Stimulated activated CD8-positive, alpha-beta memory T cell treated with anti-CD3 and anti-CD28 coated beads, Interleukin-15, amount 100 ng/mL, for 1 hour (primary cell): ENCODE measurements at regions not wholly inside any gene's neighbourhood (a gene's known extent, or its start where the extent isn't known, plus 50 kb on each side); places are given as distances from the start of the nearest gene placed in this dataset.

ENCODE experiments used
- DNase-seq: peaks from one replicate; pipeline ENCODE4 v3.0.0-alpha.2; 2020; ENCODE audit warnings: low read depth

DNA sequence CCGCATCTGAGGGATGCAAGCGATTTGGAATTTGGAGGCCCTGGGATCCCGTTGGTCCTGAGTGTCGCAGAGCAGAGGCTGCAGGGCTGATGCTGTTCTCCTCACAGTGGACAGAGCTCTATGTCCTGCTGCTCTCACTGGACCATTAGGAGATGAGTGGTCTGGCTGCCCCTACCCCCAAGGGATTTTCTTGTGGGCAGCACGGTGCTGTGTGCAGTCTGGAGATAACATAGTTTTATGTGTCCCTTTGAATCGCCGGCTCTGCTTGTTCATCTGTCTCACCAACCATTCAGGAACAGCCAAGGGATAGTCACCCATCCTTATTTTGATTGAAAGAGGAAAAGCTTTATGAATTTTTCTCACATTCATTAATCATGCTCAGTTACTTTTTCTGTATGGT is 49.9 kb downstream of the CHRM3 start:
- no peak for DNase-seq

DNA sequence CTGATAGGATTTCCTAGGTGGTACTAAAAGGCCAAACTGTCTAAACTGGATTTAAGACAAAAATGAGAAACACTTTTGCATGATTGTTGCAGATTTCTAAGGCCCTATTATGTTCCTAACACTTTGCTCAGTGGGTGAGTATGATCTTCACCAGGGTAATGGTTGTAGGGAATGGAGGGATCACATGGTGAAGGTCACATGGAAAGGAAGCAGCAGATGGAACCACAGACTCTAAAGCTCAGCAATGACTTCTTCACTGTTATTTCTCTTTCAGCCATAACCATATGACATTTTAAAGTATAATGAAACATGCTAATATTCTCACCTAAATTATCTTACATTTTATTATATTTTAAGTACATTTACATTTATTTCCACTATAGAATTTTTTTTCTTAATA is 51.5 kb downstream of the CHRM3 start:
- no peak for DNase-seq

DNA sequence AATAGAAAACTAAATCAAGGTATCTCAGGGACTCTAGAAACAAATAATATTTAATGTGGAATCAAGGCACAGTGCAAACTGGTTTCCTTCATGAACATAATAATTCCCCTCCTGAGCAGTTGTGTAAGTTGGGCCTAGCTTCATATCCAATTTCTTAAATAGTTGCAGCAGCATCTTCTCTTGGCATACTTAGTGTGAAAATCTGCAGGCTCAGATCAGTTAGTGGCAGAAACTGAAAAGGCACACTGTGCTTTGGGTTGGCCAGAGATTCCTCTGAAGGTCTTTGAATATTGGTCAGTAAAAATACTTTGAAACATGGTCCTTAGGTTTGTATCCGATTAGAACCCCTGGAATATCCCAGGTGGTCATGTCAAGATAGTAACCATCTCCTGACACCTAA is 52.5 kb downstream of the CHRM3 start:
- DNase-seq: no peak

DNA sequence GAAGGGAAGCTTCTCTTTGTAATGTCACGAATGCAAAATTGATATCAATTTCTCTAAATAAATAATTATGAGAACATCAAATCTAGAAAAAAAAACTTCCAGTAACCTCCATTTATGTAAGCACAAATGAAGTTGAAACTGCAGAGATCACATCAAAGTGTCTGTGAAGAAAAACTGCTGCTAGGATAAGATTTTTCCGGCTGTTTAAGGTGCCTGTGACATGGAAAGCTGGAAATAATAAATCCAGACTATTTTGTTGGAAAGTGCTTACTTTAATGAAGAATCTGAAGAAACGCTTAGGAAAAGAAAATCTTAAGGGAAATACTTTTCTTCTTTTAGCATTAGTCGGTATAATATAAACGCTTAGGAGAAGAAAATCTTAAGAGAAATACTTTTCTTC is 57.0 kb downstream of the CHRM3 start:
- DNase-seq: no peak

DNA sequence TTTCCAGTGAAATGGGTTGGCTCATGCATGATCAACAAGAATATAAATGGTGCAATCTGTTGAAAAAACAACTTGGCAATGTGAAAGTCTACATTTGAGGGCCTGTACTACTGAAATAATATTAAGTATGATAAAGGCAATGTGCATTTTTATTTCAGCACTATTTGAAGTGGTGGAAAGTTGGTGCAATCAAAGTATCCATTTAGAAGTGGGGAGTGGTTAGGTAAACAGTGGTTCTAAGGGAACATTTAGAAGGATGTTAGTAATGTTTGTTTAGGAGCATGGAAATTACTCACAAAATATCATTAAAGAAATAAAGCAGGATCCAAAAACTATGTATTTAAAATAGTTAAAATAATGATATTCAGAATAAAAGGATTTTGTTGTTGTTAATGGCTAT is 60.2 kb downstream of the CHRM3 start:
- DNase-seq: no peak

DNA sequence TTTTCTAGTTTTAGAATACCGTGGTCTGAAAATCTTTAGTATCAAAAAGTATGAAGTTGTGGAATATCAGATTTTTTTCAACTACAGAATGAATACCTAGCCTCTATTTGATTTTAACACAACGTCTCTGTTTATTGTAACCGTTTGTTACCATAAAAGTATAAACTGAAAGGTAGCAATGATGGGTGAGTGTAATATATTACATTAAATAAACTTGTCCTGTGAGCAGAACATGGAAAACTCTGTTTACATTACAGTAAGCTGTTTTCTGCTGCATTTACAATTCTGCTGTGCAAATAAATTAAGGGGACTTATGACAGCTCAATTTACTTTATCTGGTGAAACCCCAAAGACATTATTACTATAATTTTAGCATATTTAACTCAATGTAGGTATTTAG is 62.5 kb downstream of the CHRM3 start:
- DNase-seq: no peak

DNA sequence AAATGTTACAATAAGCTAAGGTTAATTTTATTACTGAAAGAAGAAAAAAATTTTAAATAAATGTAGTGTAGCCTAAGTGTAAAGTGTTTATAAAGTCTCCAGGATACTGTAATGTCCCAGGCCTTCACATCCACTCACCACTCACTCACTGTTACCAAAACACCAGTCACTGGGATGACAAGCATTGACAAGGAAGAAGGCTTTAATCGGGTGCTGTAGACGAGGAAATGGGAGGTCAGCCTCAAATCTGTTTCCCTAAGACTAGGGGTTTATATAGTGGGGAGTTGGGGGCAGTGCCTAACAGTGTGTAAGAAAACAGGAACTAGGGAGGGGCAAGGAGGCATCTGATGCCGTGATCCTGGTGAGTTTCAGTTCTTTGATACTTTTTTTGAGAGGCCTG is 69.4 kb downstream of the CHRM3 start:
- DNase-seq: no peak

DNA sequence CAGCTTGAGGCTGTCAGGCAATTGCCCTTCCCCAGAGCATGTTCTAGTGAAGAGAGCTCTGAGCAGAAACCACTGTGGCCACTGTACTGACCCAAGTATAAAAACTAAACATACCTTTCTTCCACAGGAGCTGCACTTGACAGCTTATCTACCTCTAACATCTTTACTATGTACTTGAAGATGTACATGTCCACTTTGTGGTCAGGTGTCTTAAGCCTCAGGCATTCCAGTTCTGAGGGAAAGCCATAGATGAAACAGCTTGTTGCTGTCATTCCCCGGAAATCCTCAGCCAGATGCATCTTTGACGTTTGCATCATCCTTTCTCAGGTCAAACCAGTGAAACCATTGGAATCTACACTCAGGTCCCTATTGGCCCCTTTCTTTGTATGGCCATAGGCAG is 70.4 kb downstream of the CHRM3 start:
- no peak for DNase-seq

DNA sequence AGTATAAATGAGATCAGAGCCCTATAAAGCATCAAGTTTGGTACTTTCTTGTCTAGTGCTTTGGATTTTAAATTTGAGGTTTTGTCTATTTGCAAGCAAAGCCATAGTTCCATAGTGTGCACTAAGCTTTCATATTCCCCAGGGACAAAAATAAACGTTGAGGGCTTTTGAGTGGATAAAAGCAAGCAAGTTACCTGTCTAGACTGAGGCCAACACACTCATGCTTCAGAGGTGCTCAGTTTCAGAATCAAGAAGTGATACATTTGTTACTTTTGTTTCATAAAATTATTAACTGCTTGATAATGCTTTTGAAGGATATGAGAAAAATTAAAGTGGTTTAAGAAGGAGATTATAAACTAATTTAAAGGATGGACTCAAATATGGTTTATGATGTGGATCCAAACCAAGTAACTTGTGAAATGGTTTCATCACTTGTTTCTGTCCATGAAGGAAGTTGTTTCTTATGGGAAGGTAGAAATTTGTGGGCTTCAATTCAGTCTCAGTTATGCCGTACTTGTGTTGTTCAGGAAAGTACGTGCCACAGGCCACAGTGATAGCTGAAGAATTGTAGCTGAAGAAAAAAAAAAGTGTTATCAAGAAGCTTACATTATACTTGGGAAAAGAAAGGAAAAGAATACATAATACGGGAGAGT is 71.2 kb downstream of the CHRM3 start:
- DNase-seq: no peak

DNA sequence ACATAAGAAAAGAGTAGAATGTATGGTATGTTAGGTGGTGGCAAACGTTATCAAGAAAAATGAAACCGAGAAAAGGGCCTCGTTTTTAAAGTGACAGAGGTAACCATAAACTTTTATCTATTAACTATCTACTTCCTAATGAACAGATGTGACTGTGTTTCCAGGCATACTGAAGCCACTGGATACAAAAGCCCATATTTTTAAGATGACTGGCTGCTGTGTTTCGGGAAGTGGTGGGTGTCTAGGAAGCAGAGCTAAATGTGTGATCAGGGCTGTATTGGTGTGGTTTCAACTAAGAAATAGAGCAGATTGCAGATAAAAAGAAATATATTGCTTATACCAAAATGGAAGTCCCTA is 71.8 kb downstream of the CHRM3 start:
- DNase-seq: no peak

DNA sequence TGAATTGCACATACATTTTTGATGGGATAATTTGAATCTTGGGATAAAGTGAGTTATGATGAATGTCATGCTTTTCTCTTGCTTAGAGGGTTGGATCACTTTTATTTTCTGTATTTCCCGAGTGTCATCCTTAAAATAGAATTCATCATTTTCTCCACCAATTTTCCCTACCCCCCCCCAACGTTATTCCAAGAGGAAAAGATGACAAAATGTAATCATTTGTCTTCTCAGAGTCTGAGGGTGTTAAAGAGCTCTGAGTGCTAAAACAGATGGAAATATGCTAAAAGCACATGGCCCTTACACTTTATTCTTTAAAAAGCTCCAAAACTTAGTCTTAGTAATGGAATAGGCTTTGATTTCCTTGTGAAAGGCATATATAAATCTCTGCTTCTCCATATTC is 81.4 kb downstream of the CHRM3 start:
- DNase-seq: no peak

DNA sequence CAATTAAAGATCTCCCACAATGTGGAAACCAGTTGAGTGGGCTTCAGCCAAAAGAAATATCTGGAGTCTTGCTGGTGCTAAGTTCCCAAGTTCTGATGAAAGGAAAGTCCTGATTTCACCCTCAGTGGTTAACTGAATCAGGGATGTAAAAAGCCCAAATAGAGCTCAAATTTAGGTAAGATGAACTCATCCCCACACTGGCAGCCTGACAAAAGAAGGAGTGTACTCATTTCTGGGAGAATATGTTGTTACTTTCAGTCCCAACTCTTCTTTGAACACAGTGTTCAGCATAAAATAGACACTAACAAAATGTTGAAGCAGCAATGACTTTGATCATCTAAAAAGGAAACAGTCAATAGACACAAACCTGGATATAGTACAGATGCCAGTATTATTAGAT is 91.7 kb downstream of the CHRM3 start:
- DNase-seq: no peak

DNA sequence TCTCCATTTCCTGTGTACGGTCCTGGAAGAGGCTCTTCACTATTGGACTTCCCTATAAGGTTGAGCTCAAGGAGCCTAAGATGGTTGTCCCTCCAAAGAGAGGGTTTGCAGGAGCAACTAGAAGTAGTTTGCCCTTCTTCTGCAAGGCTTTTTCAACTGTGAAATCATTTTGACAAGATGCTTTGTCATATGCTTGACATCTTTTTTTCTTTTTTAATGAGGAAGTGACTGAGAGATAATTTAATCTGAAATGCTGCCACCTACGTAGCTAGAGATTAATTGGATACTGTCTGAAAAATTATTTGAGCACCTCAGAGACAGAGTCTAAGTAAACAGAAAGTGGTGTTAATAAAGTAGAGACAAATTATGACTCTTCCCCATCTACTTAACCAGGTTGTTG is 97.0 kb downstream of the CHRM3 start:
- DNase-seq: no peak

DNA sequence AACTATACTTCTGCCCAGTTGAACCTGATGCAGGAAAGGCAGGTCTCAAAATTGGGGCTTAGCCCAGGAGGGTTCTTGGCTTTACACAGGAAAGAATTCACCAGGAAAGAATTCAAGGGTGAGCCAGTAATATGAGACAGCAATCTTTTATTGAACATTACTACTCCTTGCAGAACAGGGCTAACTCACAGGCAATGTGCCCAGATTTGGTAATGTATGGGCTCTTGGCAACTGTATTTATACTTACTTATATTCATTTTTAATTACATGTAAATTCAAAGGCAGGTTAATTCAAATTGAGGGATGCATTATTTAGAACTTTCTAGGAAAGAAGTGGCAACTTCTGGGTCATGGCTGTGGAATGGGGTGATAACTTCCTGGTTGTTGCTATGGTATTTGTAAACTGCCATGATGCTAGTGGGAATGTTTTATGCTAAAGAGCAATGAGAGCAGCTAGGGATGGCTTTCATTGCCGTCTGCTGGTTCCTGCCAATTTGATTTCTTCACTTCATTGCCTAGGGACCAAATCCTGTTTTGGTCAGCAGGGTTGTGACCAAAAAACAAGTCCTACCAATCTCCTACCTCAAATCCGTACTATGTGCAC is 107.5 kb downstream of the CHRM3 start:
- no peak for DNase-seq

DNA sequence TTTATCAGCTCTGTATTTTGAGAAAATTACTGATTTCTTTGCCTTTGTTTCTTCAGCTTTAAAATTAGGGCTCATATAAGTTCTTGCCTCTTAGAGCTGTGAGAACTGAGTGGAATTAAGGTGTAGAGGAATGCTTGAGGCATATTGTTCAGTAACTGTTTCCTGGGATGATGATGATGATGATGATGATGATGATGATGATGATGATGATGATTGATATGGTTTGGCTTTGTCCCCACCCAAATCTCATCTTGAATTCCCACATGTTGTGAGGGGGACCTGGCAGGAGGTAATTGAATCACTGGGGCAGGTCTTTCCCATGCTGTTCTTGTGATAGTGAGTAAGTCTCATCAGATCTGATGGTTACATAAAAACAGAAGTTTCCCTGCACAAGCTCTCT is 118.7 kb downstream of the CHRM3 start:
- DNase-seq: no peak

DNA sequence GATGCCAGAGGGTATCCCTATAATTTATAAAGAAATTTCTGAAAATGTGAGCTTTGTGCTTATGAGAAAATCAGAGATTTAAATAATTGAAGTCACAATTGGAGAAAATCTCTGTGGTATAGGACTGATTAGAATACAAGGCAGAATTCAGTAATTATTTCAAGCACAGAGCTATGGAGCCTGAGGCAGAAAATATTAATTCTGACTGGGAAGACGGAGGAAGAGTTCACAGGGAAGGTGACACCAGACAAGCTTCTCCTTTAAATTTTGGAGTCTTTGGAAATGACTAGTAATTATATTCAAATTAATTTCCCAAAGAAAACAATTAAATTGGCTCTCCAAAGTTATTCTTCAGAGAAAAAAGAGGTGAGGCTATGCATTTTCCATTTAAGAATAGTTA is 121.5 kb downstream of the CHRM3 start:
- DNase-seq: no peak

DNA sequence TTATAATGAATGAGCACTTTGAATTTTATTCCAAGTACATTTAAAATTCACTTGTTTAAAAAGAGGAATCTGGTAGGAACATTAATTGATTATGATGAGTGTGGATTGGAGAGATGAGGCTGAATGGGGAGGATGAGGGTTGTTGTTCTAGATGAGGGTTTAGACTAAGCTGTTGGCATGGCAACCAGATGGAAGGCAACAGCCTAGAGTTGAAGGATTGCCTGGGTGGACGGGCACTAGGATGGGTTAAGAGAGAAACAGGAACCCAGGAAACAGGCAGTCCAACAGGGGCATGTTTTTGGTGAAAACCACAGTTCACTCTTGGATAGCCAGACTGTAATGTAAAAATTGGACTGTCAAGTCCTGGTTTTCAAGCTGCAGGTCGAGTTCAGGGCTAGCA is 125.5 kb downstream of the CHRM3 start:
- DNase-seq: no peak

DNA sequence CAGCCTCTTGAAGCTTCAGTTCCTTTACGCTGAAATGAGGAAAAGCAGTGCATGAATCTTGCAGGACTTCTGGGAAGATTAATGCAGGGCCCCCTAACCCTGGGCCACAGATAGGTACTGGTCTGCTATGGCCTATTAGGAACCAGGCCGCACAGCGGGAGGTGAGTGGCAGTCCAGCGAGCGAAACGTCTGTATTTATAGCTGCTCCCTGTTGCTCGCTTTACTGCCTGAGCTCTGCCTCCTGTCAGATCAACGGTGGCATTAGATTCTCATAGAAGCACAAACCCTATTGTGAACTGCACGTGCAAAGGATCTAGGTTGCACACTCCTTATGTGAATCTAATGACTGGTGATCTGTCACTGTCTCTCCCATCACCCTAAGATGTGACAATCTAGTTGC is 130.2 kb downstream of the CHRM3 start:
- DNase-seq: no peak

DNA sequence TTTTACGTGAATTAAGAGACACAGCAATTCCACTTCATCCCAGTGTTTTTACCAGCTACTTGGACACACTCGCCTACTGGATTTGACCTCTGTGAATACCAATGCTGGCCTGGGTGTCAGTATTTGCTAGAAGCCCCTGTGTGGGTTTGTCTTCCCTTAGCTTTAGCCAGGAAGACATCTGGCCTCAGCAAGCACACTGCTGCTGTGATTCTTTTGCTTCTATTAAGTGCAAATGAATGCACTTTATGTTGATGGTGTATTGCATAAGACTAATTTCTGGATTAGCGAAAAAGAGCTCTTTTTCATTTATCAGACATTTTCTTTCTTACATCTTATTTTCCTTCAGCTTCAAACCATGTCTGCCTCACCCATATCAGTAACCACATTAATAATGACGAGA is 140.0 kb downstream of the CHRM3 start:
- no peak for DNase-seq

DNA sequence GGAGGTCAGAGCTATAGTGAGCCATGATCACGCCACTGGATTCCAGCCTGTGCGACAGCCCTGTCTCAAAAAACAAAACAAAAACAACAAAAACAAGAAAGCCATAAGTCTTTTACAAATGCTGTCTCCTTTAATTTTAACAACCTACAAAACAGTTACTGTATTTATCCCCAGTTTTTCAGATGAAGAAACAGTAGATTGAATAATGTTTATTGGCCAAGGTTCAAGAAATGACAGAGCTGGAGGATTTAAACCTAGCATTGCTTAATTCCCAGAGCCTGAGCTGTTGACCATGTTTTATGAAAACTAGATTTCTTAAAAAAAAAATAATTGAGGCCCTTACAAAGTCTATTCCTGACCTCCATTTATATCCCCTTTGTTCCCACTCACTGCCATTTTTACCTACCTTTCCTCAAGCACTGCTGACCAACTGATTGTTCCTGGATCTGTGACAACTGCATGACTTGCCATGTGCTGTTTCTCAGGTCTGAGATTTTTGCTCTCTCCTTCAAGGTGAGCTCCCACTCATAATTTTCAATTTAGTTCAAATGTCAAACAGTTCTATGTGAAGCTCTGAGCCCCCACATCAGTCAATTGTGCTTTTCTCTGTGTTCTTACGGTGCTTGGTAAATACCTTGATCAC is 140.8 kb downstream of the CHRM3 start:
- DNase-seq: no peak

DNA sequence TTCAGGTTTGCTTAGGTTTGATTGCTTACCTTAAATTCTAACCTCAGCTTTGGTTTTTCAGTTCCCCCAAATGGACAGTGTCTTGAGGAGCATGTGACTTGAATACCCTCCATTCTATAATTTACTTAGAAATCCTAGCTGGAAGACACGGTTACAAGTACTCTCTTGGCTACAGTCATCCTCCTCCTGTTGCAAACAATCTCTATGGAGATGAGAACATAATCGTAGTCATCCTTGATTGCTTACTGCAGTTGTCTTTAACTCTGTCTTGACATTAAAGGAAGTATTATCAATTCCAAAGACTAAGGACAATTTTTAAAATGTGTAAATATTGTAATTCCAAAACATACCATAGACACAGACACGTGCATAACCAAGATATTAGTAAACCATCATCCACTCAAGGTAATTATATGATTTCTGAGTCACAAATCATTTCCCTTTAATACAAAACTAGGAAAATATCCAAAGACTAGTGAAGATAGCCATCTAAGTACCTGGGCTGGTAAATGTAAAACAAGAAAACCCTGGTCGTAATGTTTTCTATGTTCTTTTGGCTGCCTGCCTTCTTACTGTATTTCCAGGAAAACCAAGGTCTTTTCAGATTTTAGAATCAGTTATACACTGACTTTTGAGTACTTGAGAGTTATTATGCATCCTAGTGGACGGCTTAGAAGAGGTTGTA is 149.9 kb downstream of the CHRM3 start:
- DNase-seq: no peak

DNA sequence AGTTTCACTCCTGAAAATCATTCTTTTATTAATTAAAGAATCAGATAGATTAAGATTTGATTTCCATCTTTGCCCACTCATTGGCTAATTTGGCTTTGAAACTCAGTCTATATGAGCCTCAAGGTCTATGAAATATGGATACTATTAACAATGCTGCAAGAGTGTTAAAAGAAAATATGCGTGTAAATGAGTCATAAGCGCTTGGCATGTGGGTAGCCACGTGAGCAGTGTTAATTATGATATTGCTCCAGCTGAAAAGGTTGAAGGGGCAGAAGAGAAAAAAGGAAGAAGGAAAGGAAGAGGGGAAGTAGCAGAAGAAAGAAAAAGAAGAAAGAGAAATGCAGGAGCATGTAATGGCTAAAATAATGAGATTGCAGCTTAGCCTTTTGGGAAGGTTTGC is 151.4 kb downstream of the CHRM3 start:
- DNase-seq: no peak

DNA sequence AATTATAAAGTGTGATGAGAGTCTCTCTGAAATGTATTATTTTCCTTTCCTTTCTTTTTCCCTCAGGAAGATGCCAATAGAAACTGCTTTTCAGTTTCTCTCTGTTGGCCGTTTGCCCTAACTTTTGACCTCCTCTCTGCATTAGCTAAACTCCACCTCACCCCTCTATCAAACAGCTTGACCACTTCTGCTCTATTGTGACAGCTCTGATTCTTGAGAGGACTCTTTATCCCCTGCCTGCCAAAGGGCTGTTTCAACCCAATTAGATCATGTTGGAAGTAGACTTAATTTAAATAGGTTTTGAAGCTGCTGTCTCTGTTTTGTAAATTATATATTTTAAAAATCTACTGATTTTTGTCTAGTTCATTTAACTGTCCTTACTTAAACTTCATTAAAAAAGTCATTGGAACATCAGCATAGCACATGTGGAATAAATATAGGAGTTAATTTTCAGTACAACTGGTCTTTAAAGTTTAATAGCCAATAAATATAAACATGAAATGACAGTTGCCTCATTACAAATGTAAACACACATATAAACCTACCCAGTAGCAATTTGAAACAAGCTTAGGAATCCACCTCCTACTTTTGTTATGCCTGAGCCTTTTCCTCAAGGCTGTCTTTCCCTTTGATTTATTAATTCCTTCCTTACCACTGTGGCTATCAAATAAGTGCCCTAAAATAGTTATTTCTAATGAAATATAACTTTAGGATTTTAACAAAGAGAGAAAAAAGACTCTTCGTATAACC is 152.0 kb downstream of the CHRM3 start:
- no peak for DNase-seq
